ENCODE measurements at regions not wholly inside any gene's neighbourhood (a gene's known extent, or its start where the extent isn't known, plus 50 kb on each side); places are given as distances from the start of the nearest gene placed in this dataset.
"Not testable (repeated sequence)": the region's sequence is repeated elsewhere in the genome, so short reads cannot be mapped to it uniquely, and the experiment has no call there.

- Mint-ChIP-seq H3K27ac (no peak overlapping the region), H3K4me3 (no peak overlapping the region), H3K4me1 (no peaks in the 10 kb centered on the region), H3K9me3 (peaks cover 23% of the 10 kb centered on the region), H3K36me3 (ENCODE audit: low read depth) (no peaks in the 10 kb centered on the region), H3K27me3 (ENCODE audit: low read depth) (no peaks in the 10 kb centered on the region)
- TF ChIP-seq CTCF (IDR thresholded peaks at IDR 0.05; ENCODE audit: unreplicated experiment in 3 of 3), result no peak
Observed at GRCh38 chrX:122303761-122304160, 880.3 kb upstream of the GRIA3 start.

GRCh38 chrX:122344816-122345215 lies 839.3 kb upstream of the GRIA3 start:
- Mint-ChIP-seq H3K36me3 (ENCODE audit: low read depth) (no peaks in the 10 kb centered on the region), H3K4me1 (no peaks in the 10 kb centered on the region), H3K4me3 (no peak overlapping the region), H3K27ac (no peak overlapping the region), H3K27me3 (ENCODE audit: low read depth) (peaks cover 4% of the 10 kb centered on the region), H3K9me3 (peaks cover 29% of the 10 kb centered on the region)
- TF ChIP-seq CTCF (IDR thresholded peaks at IDR 0.05; ENCODE audit: unreplicated experiment in 3 of 3), result no peak

- TF ChIP-seq CTCF (IDR thresholded peaks at IDR 0.05; ENCODE audit: unreplicated experiment in 3 of 3), result no peak
- no peaks in the 10 kb centered on the region for H3K36me3 Mint-ChIP-seq (ENCODE audit: low read depth)
Observed at GRCh38 chrX:122363112-122363795, 820.8 kb upstream of the GRIA3 start.

GRCh38 chrX:122375533-122375932 lies 808.5 kb upstream of the GRIA3 start:
- H3K27ac Mint-ChIP-seq; H3K27me3 Mint-ChIP-seq (ENCODE audit: low read depth); H3K4me1 Mint-ChIP-seq; H3K4me3 Mint-ChIP-seq; H3K36me3 Mint-ChIP-seq (ENCODE audit: low read depth): not testable (repeated sequence)
- peaks cover 14% of the 10 kb centered on the region for H3K9me3 Mint-ChIP-seq

More at GRCh38 chrX:122363112-122363795, 820.8 kb upstream of the GRIA3 start:
- no peaks in the 10 kb centered on the region for H3K4me1 Mint-ChIP-seq
- no peak overlapping the region for H3K27ac Mint-ChIP-seq
- H3K4me3 Mint-ChIP-seq, result no peak overlapping the region
- H3K9me3 Mint-ChIP-seq, result peaks cover 15% of the 10 kb centered on the region
- H3K27me3 Mint-ChIP-seq (ENCODE audit: low read depth), result no peaks in the 10 kb centered on the region

- TF ChIP-seq CTCF (IDR thresholded peaks at IDR 0.05; ENCODE audit: unreplicated experiment in 3 of 3), result no peak
- H3K27me3 Mint-ChIP-seq (ENCODE audit: low read depth), result no peaks in the 10 kb centered on the region
- peaks cover 12% of the 10 kb centered on the region for H3K9me3 Mint-ChIP-seq
- no peak overlapping the region for H3K27ac Mint-ChIP-seq
- H3K36me3 Mint-ChIP-seq (ENCODE audit: low read depth), result no peaks in the 10 kb centered on the region
- no peaks in the 10 kb centered on the region for H3K4me1 Mint-ChIP-seq
- no peak overlapping the region for H3K4me3 Mint-ChIP-seq
Observed at GRCh38 chrX:122389005-122389404, 795.1 kb upstream of the GRIA3 start.

- Mint-ChIP-seq H3K27ac (no peak overlapping the region), H3K9me3 (no peaks in the 10 kb centered on the region), H3K4me3 (no peak overlapping the region), H3K36me3 (ENCODE audit: low read depth) (no peaks in the 10 kb centered on the region), H3K27me3 (ENCODE audit: low read depth) (no peaks in the 10 kb centered on the region), H3K4me1 (no peaks in the 10 kb centered on the region)
- TF ChIP-seq CTCF (IDR thresholded peaks at IDR 0.05; ENCODE audit: unreplicated experiment in 3 of 3), result no peak
Observed at GRCh38 chrX:122418758-122419157, 765.3 kb upstream of the GRIA3 start.

Measured in nephron (organoid).